ENCODE measurements at regions not wholly inside any gene's neighbourhood (a gene's known extent, or its start where the extent isn't known, plus 50 kb on each side); places are given as distances from the start of the nearest gene placed in this dataset.

DNA sequence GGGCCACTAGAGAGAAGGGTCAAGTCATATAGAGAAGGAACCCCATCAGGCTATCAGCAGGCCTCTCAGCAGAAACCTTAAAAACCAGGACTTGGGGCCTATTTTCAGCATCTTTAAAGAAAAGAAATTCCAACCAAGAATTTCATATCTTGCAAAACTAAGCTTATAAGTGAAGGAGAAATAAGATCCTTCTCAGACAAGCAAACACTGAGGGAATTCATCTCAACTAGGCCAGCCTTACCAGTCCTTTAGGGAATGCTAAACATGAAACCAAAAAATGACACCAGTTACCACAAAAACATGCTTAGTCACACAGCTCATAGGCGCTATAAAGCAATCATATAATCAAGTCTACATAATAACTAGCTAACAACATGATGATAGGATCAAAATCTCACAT lies 407.1 kb downstream of the LRRC70 start:
- no peak for DNase-seq (ENCODE audit: low read depth, low spot score)

DNA sequence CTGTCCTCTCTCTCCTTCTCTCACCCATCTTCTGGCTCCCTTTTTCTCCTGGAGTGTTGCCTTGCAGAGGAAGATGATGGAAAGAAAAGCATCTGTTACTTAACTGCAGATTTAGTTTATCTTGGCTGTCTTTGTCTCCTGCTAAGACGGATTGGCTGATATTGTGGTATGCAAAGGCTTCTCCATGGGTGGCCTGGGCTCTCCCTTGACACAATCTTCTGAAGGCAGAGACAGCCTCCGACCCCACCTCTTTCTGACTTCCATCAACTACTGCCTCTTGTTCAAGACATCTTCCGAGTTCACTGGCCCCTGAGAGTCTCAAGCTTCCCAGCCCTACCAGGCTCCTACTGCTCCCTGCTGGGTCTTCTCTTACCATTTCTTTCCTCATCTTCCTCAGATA lies 403.7 kb downstream of the LRRC70 start:
- no peak for DNase-seq (ENCODE audit: low read depth, low spot score)

- DNase-seq (ENCODE audit: low read depth, low spot score), result no peak
Measured at GRCh38 chr5:62980884-62981283, 402.3 kb downstream of the LRRC70 start.

GRCh38 chr5:62979472-62979871 lies 400.9 kb downstream of the LRRC70 start:
- no peak for DNase-seq (ENCODE audit: low read depth, low spot score)

DNA sequence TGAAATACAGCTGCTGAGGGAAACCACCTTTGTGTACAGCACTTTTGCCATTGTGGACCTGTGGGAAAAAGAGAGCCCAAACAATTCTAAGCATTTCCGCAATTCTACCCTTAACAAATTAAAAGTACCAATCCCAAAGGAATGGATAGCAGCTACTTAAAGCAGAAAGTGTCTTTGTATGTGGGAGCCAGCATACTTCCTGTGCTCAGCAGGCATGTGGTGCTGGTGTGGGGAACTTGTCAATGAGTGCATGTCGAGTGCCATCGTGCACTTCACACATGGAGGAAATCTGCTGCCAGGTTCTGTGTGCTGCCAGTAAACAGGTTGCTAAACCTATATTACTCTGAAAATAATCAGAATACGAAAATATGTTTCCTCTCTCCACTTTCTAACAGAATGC lies 399.0 kb downstream of the LRRC70 start:
- DNase-seq (ENCODE audit: low read depth, low spot score), result peak; percentile 5

- DNase-seq (ENCODE audit: low read depth, low spot score), result peak; percentile 52
Measured at GRCh38 chr5:62974623-62975022, 396.0 kb downstream of the LRRC70 start.

- peak; percentile 40 for DNase-seq (ENCODE audit: low read depth, low spot score)
Measured at GRCh38 chr5:62969409-62970120, 390.9 kb downstream of the LRRC70 start.

- no peak for DNase-seq (ENCODE audit: low read depth, low spot score)
Measured at GRCh38 chr5:62964428-62964827, 385.8 kb downstream of the LRRC70 start.

DNA sequence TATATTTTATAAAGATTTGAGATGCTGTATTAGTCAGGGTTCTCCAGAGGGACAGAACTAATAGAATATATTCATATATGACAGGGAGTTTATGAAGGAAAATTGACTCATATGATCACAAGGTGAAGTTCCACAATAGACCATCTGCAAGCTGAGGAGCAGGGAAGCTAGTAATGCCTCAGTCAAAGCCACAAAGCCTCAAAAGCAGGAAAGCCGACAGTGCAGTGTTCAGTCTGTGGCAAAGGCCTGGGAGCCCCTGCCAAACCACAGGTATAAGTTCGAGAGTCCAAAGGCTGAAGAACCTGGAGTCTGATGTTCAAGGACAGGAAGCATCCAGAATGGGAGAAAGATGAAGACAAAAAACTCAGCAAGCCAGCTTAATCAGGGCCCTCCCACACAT lies 382.2 kb downstream of the LRRC70 start:
- DNase-seq (ENCODE audit: low read depth, low spot score), result peak; percentile 18

- no peak for DNase-seq (ENCODE audit: low read depth, low spot score)
Measured at GRCh38 chr5:62956597-62956996, 378.0 kb downstream of the LRRC70 start.

DNA sequence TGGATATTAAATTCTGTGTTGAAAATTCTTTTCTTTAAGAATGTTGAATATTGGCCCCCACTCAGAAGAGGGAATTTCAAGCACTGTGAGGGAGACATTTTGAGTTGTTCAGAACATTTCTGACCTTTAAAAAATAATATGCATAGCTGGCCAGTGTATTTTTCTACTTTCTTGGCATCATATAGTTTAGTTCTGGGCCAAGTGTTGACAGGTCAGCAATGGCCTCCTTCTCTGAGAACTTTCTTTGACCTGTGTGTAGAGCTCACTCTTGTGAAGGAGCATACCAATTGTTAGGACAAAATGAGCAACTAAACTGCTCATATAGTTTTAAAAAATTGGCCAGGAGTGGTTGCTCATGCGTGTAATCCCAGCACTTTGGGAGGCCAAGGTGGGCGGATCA lies 376.0 kb downstream of the LRRC70 start:
- no peak for DNase-seq (ENCODE audit: low read depth, low spot score)

DNA sequence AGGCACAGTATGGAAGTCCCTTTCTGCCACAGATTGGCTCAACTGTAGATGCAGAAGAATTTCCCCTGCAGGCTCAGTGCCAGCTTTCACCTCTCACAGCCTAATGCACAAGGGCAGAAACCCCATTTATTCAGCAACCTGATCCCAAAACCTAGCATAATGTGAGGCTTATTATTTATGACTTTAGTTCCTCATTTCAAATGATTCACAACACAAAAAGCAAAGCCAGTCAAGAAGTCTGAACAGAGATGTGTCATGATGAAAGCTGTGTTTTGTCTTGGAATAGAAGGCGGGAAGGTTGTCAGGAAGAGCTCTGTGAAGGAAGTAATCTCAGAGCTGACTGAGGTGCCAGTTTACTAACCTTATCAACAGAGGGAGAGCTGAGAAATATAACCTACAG lies 369.7 kb downstream of the LRRC70 start:
- no peak for DNase-seq (ENCODE audit: low read depth, low spot score)

DNA sequence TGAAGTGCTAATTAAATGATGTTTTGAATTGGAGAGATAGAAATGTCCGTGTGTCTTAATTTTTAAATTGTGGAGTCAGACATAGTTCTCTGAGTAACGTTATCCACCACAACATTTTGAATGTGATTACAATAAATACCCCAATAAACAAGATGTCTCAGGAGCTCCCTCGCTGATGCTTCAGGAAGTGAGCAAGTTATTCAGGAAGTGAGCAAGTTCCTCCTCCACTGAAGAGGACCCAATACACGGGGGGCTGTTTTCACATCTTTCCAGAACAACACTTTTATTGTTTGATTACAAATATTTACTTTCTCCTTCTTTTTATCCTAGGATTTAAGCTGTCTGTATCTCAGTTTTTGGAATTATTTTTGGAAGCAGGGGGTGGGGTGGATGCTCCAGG lies 363.8 kb downstream of the LRRC70 start:
- no peak for DNase-seq (ENCODE audit: low read depth, low spot score)

DNA sequence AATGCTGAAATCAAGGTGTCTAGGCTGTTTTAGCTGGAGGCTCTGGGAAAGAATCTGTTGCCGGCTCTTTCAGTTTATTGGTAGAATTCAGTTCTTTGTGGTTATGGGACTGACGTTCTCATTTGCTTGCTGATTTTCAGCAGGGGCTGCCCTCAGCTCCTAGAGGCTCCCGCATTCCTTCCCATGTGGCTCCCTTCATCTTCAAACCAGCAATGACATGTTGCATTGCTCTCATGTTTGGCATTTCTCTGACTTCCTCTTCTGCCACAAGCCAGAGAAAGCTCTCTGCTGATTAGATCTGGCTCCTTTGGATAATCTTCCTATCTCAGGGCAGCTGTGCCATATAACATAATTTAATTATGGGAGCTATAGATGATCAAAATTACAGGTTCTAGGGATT lies 360.3 kb downstream of the LRRC70 start:
- peak; percentile 64 for DNase-seq (ENCODE audit: low read depth, low spot score)

DNA sequence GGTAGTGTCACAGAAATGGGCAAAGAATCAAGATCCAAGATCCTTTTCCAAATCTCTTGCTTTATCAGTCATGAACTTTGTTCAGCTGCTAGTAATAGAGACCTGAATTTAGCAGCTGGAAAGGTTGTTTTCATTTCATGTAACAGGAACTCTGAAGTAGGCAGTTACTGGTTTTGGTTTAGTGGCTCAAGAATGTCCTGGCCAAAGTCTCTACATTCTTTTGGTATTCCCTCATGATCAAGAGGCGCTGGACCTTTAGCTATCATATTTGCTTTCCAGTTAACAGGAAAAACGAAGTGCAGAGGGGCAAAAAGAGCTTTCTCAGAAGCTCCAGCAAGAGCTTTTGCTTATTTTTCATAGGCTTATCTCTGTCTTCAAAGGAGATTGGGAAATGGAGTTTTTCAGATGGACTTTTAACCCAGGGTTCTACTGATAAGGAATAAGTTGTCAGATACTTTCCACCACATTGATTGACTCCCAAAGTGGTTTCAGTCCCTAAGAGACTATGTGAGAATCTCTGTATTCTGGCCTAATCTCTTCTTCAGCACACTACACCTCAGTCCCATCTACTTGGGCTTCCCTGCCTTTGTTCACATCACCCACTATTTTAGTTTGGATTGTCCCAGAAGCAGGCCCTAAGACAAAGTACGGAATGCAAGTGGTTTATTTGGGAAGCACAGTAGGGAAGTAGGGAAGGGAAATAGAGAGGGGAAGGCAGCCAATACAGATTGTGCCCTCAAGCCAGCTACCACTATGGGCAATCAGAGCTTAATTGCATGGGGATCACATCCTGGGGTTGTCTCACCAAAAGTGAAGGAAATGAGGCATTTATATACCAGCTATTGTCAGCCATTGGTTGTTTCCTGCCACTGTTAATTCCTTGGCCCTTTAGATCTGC lies 359.3 kb downstream of the LRRC70 start:
- peak; percentile 77 for DNase-seq (ENCODE audit: low read depth, low spot score)

- no peak for DNase-seq (ENCODE audit: low read depth, low spot score)
Measured at GRCh38 chr5:62935660-62936059, 357.0 kb downstream of the LRRC70 start.

- no peak for DNase-seq (ENCODE audit: low read depth, low spot score)
Measured at GRCh38 chr5:62934319-62934718, 355.7 kb downstream of the LRRC70 start.

GRCh38 chr5:62933261-62933660 lies 354.6 kb downstream of the LRRC70 start:
- DNase-seq (ENCODE audit: low read depth, low spot score), result no peak

DNA sequence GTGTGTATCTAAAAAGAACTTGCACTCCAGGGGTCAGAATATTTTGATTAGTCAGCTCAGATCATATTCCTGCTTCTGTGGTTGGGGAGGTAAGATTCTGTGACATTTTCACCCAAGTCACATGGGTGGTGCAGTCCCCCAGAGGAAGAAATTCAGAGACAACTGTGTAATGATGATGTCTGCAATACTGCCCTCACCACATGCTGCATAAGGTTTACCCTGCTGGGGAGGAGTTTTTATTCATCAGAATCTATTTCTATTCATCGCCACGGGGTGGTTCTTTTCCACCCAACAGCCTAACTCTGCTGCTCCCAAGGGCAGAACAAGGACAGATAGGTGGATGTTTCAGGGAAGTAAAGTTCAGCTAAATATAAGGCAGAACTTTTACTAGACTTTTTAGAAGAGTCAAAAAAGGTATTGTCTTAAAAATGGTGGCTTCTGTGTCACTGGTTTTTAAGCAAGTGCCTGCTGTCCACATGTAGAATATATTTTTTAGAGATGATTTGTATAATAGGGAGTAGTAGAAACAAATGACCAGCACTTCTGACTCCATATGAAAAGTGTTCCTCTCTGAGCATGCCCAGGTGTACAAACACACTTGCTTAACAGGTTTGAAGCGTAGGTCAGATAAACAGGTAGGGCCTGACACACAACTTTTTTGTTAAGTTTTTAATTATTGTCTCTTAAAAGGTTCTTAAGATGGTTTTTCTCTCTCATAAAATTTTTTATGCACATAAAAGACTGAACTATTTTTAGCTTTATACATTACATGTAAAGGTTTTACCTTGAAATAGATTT lies 352.7 kb downstream of the LRRC70 start:
- no peak for DNase-seq (ENCODE audit: low read depth, low spot score)

DNA sequence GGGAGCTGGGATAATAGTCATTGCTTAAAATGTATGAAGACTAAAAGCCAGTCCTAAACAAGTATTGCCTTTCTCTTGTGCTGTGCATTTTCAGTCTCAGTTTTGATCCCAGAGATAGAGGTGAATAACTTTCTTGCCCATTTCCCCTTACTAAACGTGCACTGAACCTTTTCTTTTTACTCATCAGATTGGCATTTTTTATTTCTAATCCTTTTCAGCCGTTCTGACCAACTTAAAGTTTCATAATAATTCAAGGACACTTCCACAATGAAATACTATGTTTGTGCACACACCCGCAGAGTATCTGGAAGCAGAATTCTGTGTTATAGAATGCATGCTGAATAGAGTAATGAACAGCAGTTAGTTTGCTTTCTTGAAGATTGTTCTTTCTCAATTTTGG lies 343.6 kb downstream of the LRRC70 start:
- DNase-seq (ENCODE audit: low read depth, low spot score), result no peak

GRCh38 chr5:62920856-62921255 lies 342.2 kb downstream of the LRRC70 start:
- DNase-seq (ENCODE audit: low read depth, low spot score), result no peak

GRCh38 chr5:62909326-62909725 lies 330.7 kb downstream of the LRRC70 start:
- no peak for DNase-seq (ENCODE audit: low read depth, low spot score)

Data from astrocyte of the hippocampus (primary cell).